ENCODE measurements at regions not wholly inside any gene's neighbourhood (a gene's known extent, or its start where the extent isn't known, plus 50 kb on each side); places are given as distances from the start of the nearest gene placed in this dataset.

GRCh38 chr2:41701231-41701630 lies 346.6 kb upstream of the PKDCC start:
- H3K4me3 ChIP-seq (replicated peaks; ENCODE audit: insufficient read depth, low read length) = no peak overlapping the region
- no peak for DNase-seq (ENCODE audit: low read depth in 1 of 2, low spot score in 1 of 2)
- no peak overlapping the region for H3K27ac ChIP-seq (replicated peaks)
- TF ChIP-seq REST (IDR thresholded peaks at IDR 0.05; ENCODE audit: insufficient replicate concordance, low read depth) = no peak
- no peak for TF ChIP-seq GABPA (IDR thresholded peaks at IDR 0.05; ENCODE audit: low read depth)
- no peak for TF ChIP-seq CTCF (IDR thresholded peaks at IDR 0.05; ENCODE audit: insufficient read depth, low read length)
- TF ChIP-seq SPI1 (IDR thresholded peaks at IDR 0.05; ENCODE audit: borderline replicate concordance, low read depth) = no peak
- no peak for TF ChIP-seq POLR2AphosphoS5 (IDR thresholded peaks at IDR 0.05; ENCODE audit: low read depth)
- H3K27me3 ChIP-seq (ENCODE audit: insufficient read depth, poor library complexity, severe bottlenecking) = no peaks in the 10 kb centered on the region

GRCh38 chr2:41703123-41703522 lies 344.7 kb upstream of the PKDCC start:
- Histone ChIP-seq H3K27me3 (ENCODE audit: insufficient read depth, poor library complexity, severe bottlenecking) (no peaks in the 10 kb centered on the region), H3K4me3 (replicated peaks; ENCODE audit: insufficient read depth, low read length) (no peak overlapping the region), H3K27ac (replicated peaks) (no peak overlapping the region)
- no peak for TF ChIP-seq REST (IDR thresholded peaks at IDR 0.05; ENCODE audit: insufficient replicate concordance, low read depth)
- TF ChIP-seq SPI1 (IDR thresholded peaks at IDR 0.05; ENCODE audit: borderline replicate concordance, low read depth) = no peak
- no peak for TF ChIP-seq CTCF (IDR thresholded peaks at IDR 0.05; ENCODE audit: insufficient read depth, low read length)
- no peak for TF ChIP-seq GABPA (IDR thresholded peaks at IDR 0.05; ENCODE audit: low read depth)
- no peak for TF ChIP-seq POLR2AphosphoS5 (IDR thresholded peaks at IDR 0.05; ENCODE audit: low read depth)
- no peak for DNase-seq (ENCODE audit: low read depth in 1 of 2, low spot score in 1 of 2)

GRCh38 chr2:41705634-41706033 lies 342.2 kb upstream of the PKDCC start:
- no peak overlapping the region for H3K4me3 ChIP-seq (replicated peaks; ENCODE audit: insufficient read depth, low read length)
- no peaks in the 10 kb centered on the region for H3K27me3 ChIP-seq (ENCODE audit: insufficient read depth, poor library complexity, severe bottlenecking)
- TF ChIP-seq GABPA (IDR thresholded peaks at IDR 0.05; ENCODE audit: low read depth) = no peak
- no peak overlapping the region for H3K27ac ChIP-seq (replicated peaks)
- DNase-seq (ENCODE audit: low read depth in 1 of 2, low spot score in 1 of 2) = no peak

GRCh38 chr2:41706286-41706685 lies 341.5 kb upstream of the PKDCC start:
- H3K4me3 ChIP-seq (replicated peaks; ENCODE audit: insufficient read depth, low read length) = no peak overlapping the region

More at GRCh38 chr2:41706286-41706685, 341.5 kb upstream of the PKDCC start:
- TF ChIP-seq POLR2AphosphoS5 (IDR thresholded peaks at IDR 0.05; ENCODE audit: low read depth) (no peak), GABPA (IDR thresholded peaks at IDR 0.05; ENCODE audit: low read depth) (no peak), REST (IDR thresholded peaks at IDR 0.05; ENCODE audit: insufficient replicate concordance, low read depth) (no peak), SPI1 (IDR thresholded peaks at IDR 0.05; ENCODE audit: borderline replicate concordance, low read depth) (no peak), CTCF (IDR thresholded peaks at IDR 0.05; ENCODE audit: insufficient read depth, low read length) (no peak)
- no peak for DNase-seq (ENCODE audit: low read depth in 1 of 2, low spot score in 1 of 2)
- Histone ChIP-seq H3K27ac (replicated peaks) (no peak overlapping the region), H3K27me3 (ENCODE audit: insufficient read depth, poor library complexity, severe bottlenecking) (no peaks in the 10 kb centered on the region)

Measured in HL-60 (cell line).